ENCODE measurements at regions not wholly inside any gene's neighbourhood (a gene's known extent, or its start where the extent isn't known, plus 50 kb on each side); places are given as distances from the start of the nearest gene placed in this dataset.

- TF ChIP-seq REST (IDR thresholded peaks at IDR 0.05; ENCODE audit: low read depth): no peak
- no peak for TF ChIP-seq YY1 (IDR thresholded peaks at IDR 0.05; ENCODE audit: low read depth)
- TF ChIP-seq EP300 (IDR thresholded peaks at IDR 0.05; ENCODE audit: borderline replicate concordance): no peak
- TF ChIP-seq TAF1 (IDR thresholded peaks at IDR 0.05; ENCODE audit: low read depth): no peak
- TF ChIP-seq TCF12 (IDR thresholded peaks at IDR 0.05; ENCODE audit: low read depth): no peak
- no peak for TF ChIP-seq FOXM1 (IDR thresholded peaks at IDR 0.05; ENCODE audit: borderline replicate concordance, low read depth)
- TF ChIP-seq NFIC (IDR thresholded peaks at IDR 0.05): no peak
- TF ChIP-seq MAX (IDR thresholded peaks at IDR 0.05): no peak
- no peak for TF ChIP-seq CEBPB (IDR thresholded peaks at IDR 0.05)
- no peak for TF ChIP-seq EGR1 (IDR thresholded peaks at IDR 0.05)
Measured at GRCh38 chr4:71288875-71289274, 49.9 kb upstream of the SLC4A4 start.
